Limb (tissue), 2 donors: ENCODE measurements at regions not wholly inside any gene's neighbourhood (a gene's known extent, or its start where the extent isn't known, plus 50 kb on each side); places are given as distances from the start of the nearest gene placed in this dataset.

Source experiments
- DNase-seq, 2 donors: peaks; one replicate each; pipeline ENCODE4 v3.0.0-alpha.2; 2016; ENCODE audit errors: extremely low spot score in 2 of 2

DNA sequence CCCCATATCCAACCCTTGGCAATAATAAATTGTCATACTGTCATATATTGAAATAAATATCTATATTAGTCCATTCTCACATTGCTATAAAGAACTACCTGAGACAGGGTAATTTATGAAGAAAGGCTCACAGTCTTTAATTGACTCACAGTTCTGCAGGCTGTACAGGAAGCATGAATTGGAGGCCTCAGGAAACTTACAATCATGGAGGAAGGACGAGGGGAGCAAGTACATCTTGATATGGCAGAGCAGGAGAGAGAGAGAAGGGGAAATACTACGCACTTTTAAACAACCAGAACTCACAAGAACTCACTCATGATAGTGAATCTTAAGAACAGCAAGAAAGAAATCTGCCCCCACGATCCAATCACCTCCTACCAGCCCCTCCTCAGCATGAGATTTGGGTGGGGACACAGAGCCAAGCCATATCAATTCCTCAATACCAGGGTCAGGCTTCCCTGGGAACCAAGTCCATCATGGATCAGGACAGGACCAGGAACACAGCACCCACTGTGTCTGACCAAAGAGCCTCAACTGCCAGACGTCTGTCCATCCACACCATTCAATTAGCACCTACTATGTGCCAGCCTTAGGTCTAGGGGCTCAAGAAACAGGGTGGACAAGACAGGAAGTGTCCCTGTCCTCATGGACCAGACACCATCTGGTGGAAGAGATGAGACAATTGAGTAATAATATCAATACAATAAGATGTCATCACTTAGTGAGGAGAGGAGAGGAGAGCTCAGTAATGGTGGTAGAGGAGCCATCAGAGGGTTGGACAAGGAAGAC is 56.9 kb upstream of the TOP3B start:
- DNase-seq, result no peak

DNA sequence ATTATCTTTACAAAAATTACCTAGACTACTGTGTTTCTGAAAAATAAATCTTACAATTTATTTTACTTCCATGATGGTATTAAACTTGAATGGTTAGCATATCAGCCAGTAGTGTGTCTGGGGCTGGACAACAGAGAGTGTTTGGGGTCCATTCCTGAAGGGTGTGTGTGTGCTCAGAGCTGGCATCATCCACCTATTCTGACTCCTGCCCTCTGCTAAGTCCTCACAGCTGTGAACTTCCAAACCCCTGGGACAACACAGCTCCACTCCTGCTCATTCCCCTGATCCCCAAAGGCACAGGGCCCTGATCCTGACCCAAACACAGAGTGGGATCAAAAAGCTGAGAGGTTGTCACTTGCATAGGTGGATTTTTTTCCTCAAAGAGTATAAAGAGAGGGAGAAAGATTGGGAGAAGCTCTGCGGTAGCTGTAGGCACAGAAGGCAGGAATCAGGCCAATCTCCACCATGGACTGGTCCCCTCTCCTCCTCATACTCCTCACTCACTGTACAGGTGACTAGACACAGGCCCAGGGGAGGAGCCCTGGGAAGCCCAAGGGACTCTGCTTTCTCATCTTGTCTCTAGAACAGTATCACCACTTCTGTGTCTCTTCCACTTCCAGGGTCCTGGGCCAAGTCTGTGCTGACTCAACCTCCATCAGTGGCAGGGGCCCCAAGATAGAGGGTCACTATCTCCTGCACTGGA is 55.7 kb upstream of the TOP3B start:
- DNase-seq, result no peak

DNA sequence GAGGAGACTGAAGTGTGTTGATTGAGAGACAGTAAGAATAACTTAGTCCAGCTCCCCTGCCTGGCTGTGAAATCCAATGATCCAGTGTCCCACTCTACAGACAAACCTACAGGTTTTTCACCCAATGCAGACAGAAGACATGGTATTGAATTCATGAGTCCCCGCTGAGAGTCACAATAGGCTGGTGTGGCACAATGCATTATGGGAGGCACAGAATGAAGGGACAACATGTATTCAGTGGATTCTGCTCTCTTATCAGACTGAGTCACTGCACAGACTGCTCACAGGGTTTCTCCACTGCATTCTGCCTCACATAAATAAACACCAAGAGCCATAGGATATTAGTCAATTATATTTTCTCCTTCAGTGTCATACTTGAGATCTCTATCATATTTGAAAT is 55.2 kb upstream of the TOP3B start:
- DNase-seq, result no peak

DNA sequence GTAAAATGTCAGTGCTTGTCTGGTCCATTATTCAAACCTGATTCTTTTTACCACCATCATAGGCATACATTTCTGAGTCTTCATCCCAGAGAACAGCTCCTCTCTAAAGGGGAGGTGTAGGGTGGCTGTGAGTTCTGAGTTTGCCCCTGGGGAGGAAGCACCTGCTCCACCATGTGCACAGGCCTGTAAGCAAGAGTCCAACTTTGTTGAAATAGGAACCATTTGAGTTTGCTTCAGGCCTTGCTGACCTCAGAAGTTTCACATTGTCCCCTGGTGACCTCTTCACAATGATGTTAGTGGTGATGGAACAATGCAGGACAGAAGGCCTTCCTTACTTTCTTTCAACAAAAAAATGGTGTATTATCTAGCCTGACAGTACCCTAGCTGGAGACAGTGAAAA is 54.6 kb upstream of the TOP3B start:
- DNase-seq, result no peak

DNA sequence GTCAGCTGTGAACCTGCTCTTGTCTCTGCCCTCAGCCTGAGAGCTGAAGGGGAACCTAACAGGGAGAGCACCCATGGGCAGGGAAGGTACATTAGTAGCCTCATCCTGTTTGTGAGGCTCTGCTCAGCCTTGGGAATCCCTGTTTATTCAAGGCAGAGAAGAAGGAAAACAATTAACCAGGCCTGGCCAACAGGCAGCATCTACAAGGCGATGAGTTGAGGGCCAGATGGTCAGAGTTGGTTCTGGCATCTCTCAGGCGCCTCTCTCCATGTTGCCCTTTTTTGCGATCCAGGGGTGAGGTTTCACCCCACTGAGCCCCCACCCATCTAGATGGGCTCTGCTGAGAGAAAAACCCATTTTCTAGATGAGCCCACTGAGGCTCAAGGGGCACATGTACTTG is 54.0 kb upstream of the TOP3B start:
- DNase-seq, result no peak

DNA sequence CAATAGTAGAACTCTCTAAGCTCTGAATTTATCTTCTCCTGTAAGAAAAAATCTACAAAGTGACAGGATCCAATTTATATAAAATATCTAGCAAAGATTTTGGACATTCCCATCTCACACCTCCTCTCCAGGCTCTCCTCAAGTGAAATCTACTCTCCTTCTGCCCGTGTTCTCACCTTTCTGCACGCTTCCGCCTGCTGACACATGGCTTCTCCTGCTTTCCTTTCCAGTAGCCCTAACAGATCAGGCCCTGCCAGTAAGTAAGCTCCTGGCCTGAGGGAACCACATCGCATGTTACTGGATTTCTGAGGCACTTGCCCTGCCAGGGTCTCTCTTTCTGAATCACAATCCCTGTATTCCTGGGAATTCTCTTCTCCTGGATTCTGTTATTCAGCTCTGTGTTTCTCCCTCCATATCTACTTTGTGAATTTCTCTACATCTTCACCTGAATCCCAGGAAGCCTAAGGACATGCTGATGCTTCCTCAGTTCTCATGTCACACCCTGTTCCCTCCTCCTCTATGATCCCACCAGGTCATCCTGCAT is 53.3 kb upstream of the TOP3B start:
- no peak for DNase-seq

DNA sequence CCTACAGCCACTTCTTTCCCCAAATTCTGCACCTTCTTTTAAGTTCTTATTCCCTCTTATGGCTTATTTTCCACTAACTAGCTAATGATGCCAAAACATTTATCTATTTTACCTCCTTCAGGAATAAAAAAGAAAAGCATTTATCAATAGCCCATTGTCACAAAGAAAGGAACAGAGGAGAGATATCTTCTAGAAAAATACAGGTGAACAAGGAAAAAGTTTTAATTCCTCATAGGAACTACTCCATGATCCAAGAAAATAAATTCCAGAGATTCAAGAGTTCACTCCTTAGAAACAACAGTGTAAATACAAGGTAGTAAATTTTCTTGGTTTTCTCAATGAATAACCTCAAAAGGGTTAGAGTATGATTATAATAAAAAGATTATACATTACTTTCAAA is 52.6 kb upstream of the TOP3B start:
- no peak for DNase-seq

DNA sequence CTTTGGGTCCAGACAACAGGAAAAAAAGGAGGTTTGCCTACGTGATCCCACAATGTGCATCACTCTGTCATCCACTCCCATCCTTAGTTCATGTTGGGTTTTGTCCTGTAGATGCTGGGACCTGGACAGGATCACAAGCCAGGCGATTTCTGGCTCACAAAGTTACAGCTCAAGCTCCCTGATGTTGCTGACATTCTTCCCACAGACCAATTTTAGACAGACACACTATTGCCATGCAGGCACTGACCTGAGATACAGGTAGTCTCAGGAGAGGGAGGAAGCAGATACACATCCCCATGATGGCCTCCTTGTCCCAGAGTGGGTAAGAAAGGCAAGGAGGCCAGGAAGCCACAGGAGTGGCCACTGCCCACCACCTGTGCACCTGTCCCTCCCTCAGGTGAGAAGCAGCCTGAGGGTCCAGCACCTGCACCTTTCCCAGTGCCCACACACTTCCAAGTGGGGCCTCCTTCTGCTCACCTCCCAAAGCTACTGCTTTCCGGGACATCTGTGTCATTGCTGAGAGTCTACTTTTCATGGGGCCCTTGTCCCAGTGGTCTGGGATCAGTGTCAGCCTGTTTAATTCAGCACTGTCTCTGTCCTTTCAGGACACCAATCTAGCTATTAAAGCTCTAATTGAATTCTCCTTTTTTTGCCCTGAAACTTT is 52.0 kb upstream of the TOP3B start:
- no peak for DNase-seq

DNA sequence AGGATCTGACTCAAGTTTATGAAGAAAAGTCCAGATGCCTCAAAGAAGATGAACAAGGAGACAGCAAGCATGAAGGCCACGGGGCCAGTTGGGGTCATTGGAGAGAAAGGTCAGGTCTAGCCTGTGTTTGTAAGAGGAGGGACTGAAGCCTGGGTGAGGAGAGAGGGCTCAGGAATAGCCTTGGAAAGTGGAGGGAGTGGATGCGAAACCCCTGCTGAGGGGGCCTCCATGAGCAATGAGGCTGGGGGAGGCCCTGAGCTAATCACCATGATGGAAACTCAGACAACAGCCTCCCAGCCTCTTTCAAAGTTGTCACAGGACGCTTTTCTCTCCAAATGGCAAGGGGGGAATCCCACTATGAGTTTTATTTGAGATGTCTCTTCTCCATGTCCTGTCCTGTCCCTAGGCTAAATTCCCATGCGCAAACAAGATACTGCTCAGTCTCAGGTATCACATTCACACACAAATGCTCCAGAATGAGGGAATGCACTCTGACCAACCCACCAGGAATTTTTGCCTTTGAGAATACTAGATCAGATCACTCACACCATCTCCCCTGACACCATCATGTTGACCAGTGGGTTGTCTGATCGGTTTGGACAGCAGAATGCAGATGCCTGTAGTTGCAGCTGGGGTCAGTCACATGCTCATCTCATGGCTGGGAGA is 51.3 kb upstream of the TOP3B start:
- no peak for DNase-seq

DNA sequence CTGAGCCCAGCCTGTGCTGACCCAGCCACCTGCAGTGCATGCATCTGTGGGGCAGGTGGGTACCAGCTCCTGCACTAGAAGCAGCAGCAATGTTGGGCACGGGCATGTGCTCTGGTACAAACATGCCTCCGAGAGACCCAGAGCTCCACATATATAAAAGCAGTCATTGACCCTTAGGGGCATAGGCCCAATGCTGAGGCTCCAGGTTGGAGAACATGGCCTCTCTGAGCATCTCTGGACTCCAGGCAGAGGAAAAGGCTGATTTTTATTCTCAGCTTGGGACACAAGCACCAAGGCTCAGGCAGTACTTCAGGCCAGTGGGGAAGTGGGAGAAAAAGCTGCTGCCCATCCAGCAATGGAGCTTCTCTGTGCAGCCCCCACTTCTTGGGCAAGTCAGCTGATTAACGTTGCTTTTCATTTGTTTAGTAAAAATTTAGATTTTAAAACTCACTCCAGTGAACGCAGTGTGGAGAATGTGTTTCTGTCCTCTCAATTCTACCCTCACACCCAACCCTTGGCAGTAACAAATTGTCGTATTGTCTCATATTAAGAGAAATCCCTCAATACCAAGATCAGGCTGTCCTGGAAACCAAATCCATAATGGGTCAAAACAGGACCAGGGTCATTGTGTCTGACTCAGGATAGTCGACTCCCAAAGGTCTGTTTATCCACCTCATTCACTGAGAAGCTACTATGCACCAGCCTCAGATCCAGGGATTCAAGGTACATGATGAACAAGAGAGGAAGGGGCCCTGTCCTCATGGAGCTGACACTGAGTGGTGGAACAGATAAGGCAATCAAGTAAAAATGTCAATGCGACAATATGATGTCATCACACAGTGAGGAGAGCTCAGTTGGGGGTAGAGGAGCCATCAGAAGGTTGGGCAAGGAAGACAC is 50.6 kb upstream of the TOP3B start:
- no peak for DNase-seq

DNA sequence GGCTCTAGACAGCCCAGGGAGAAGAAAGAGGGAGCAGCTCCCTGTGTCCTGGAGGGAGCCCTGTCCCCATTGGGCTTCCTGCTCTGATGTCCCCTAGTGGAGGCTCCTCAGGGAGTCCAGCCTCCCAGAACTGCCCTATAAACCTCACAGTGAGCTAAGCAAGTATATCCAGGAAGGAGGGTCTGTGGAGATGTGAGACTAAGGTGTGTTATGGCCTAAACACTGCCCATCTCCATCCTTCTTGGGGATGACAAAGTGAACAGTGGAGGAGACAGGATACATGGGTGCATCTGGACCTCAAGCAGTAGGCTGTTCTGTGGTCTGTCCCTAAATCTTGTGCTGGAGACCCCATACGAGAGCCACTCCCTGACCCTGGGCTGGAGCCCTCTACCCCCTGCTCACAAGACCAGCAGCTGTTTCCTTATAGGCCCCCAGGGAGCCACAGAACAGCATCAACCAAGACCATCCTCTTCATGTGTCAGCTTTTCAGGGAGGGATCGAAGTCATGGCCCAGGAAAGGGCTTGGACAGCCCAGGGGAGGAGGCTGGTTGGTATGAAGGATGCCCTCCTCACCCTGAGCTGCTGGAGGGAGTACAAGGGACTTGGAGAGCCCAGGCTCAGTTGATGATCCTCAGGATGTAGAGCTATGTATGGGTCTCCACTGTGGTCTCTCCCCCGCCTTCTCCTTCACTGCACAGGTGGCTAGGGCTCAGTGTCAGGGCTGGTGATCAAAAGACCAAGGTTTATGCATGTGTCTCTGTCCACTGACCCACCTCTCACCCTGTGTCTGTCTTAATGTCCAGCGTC is 49.7 kb upstream of the TOP3B start:
- DNase-seq, result no peak
